HG03039 (cell line): ENCODE measurements at regions not wholly inside any gene's neighbourhood (a gene's known extent, or its start where the extent isn't known, plus 50 kb on each side); places are given as distances from the start of the nearest gene placed in this dataset.

Source experiments
- ATAC-seq: cut with Tn5 transposase; IDR thresholded peaks from one replicate; pipeline ENCODE4 v1.9.1; 2021; ENCODE audit warnings: mild to moderate bottlenecking, moderate library complexity; ENCODE audit not compliant: unreplicated experiment

DNA sequence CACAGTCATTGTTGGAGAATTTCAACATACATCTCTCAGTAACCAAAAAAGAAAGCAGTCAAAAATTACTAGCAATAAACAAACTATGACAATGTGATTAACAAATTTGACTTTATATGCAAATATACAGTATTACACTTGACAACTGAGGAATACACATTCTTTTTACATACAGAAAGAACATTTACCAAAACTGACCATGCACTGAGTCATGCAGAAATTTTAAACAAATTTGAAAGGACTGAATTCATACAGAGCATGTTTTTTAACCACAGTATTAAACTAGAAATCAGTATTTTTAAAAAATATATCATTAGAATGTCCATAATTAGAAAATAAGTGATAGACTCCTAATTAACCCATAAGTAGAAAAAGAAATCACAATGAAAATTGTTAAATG is 420.1 kb downstream of the TBC1D4 start:
- ATAC-seq = no peak

DNA sequence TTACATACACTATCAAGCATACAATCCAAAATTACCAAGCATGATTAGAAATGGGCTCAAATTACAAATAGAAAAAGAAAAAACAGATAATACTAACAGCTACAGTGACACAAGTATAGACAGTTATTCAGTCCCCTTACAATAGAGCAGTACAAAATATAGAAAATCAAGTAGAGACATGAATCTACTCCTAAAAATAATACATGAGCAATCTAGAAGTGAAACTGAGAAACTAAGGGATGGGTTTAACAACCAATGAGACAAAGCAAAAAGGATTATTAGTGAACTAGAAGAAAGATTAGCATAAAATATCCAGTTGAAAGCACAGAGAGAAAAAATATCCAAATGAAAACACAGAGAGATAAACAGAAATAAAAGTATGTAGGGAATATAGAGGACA is 426.7 kb downstream of the TBC1D4 start:
- ATAC-seq = no peak

DNA sequence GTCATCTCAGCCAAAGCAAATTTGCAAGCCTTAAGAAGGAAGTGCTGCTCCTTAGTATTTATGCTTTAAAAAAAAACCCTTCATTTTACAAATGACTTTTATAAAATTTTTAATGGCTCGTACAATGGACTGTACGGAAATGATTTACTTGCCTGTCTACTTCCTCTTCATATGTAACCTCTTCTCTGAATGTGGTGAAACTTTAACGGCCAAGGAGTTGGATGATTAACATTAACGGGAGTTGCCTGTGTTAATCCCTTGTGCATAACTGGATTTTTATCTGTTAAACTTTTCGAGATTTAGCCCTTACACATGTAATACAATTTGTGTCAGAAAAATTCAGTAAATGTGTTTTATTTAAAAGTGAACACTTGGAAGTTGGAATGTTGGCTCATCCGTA is 429.4 kb downstream of the TBC1D4 start:
- ATAC-seq = no peak

GRCh38 chr13:75050419-75051046 is 431.4 kb downstream of the TBC1D4 start:
- no peak for ATAC-seq

DNA sequence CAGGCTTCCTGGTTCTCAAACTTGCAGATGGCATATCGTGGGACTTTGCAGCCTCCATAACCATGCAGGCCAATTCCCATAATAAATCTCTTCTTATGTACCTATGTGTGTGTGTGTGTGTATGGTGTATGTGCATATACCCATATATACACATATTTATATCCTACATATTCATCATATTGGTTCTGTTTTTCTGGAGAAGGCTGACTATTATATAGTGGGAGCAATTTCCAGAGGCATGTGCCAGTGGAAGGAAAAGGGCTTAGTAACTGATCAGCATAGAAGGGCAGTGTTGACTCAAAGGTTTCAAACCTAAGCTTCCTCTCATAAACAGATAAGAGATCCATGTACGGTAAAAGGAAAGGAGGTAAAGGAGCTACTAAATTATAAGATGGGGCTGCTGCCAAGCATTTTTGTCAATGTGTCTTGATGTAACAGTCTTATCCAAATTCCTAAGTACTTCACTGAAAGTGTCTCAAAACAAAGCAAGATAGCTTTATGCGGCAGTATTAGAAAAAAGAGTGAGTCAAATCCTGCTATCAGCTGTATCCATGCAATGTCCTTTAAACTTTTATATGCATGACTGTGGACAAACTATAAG is 432.1 kb downstream of the TBC1D4 start:
- no peak for ATAC-seq

DNA sequence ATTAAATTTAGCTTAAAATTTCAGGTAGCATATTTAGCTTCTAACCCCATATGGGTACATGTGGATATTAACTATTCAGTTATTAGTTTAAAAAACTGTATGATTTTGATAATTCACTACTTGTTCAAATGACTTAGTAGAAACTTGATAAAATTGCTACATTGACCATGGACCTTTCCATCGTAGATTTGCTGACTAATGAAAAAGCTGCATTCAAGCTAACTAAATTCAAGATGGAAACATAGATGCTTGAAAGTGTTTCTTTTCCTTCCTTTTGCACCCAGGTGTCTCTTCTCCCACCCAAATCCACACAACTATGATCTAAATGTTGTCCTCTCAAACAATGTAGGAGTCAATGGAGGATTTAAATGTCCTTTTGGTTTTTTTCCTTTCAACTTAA is 439.2 kb downstream of the TBC1D4 start:
- no peak for ATAC-seq

DNA sequence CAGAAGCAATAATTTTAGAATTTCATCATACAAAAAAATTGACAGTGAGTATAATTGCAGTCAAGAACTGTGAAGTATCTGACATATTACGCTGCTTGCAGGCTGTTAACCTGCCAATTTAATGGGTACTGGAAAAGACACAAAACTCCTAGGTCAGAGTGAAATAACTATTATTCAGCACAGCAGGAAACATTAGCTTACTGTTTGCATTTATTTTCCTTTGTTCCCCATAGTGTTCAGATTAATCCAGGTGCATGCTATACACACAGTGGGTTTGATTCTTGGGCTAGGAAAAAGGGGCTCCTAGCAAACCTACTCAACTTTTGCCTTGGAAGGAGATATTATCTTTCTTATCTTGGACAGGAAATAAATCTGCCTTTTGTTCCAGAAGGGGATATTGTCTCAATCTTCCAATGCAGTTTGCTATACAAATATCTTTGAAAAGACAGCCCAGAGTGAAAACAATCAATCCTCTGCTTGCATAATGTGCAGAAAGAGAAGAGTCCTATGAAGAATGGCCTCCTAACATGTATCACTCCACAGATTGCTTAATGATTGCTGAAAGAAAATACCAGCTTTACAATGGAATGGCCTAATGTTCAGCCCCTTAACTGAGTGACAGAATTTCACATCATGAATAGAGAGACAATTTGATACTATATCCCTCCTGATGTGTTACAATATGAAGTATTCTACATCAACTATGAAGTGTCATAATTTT is 443.4 kb downstream of the TBC1D4 start:
- ATAC-seq = no peak

DNA sequence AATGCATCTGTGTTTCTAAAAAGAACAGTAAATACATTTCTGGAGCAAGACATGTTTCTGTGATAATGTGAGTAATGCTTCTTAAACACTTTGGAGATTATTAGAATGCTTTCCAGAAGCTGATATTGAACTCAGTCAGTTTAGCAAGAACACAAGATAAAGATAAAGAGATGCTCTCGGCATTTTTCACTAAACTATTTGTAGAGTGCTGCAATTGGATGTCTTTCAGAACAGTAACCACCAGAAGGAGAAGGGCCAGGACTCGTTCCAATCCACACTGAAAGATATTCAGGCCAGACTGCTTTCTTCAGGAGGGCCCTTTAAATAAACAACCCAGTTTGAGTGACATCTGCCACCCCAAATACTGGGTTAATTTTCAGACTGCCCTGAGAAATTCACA is 456.0 kb downstream of the TBC1D4 start:
- no peak for ATAC-seq

- no peak for ATAC-seq
Observed at GRCh38 chr13:75024602-75025001, 457.4 kb downstream of the TBC1D4 start.

DNA sequence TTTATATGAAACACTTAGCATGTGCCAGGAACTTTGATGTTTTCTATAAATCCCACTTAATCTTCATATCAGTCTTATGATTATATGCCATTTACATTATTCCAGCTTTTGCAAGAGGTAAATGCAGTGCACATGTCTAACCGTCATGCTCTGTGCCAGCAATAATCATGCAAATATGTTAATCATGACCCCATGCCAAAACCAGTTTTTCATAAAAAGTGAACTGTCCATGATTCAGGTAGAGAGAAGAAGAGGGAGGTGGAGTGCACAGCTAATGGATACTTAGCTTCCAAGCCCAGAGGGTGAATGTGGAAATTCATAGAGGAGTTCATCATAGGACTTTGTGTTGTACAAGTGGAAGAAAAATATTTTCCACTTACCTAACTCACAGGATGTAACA is 458.4 kb downstream of the TBC1D4 start:
- no peak for ATAC-seq

GRCh38 chr13:75021151-75021550 is 460.8 kb downstream of the TBC1D4 start:
- ATAC-seq = no peak

DNA sequence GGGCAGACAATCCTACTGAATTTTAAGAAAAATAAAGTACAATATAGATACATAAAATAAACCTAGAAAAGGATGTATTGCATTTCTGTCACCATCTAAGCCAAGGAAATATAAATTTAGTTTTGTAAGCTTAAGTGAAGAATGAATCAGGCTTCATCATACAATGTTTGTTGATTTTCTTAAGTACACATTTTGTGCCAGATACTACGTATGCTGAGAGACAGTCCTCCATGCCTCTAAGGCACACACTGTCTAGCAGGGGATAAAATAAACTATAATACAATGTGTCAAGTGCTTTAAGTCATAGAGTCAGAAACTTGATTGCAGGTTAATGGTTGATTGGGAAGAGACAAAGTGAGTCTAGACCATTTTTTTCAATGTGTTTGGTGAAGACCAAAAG is 465.7 kb downstream of the TBC1D4 start:
- ATAC-seq = no peak

- no peak for ATAC-seq
Observed at GRCh38 chr13:75013818-75014217, 468.2 kb downstream of the TBC1D4 start.

DNA sequence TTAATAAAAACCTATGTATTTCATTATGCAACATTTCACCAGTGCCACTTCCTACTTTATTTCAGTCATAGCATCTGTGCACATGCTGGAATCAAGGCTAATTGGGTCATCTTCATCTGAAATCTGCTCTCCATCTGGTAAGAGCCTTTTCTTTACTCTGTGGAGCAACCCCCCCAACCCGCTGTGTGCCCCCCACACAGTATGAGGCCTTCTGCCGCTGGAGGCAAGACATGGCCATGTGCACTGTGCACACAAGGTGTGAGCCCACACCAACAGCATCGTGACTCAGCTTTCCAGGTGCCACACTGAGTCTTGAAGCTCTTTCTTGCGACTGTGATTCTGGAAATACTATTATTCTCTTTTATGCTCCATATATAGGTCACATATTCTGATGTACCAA is 471.0 kb downstream of the TBC1D4 start:
- no peak for ATAC-seq

GRCh38 chr13:75008926-75009325 is 473.0 kb downstream of the TBC1D4 start:
- ATAC-seq = no peak

DNA sequence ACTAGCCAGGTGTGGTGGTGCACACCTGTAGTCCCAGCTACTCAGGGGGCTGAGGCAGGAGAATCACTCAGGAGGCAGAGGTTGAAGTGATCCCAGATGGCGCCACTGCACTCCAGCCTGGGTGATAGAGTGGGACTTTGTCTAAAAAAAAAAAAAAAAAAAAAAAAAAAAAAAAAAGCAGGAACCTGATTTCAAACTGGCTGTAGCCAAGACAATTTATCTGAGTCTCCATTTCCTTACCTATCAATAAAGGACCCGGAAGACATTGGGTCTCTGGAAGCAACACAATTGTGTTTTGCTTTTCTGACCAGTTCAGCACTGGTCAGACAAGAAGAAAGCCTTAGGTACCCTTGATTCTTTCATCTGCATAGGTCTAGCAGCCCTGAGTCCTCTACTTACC is 491.0 kb downstream of the TBC1D4 start:
- ATAC-seq = no peak

GRCh38 chr13:74987124-74987690 is 494.8 kb downstream of the TBC1D4 start:
- ATAC-seq = no peak

DNA sequence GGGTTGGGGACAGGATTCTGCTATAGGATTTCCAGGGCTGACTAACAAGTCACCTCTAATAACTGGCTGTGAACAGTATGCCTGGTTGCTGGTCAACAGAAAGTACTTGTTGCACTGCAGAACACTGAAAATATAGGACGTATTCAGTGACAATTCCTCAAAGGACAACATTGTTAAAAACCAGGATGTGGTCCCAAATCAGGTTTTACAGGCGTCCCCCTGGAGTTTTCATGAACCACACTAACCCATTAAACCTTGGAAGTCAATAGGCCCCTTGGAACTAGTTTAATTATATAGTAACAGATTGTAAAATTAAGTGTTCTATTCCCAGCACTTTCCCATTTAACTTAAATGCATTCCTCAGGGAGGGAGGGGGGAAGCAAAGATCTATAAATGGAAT is 495.4 kb downstream of the TBC1D4 start:
- ATAC-seq = no peak

GRCh38 chr13:74979703-74980102 is 502.3 kb downstream of the TBC1D4 start:
- ATAC-seq = no peak

- no peak for ATAC-seq
Observed at GRCh38 chr13:74978591-74978990, 503.4 kb downstream of the TBC1D4 start.

DNA sequence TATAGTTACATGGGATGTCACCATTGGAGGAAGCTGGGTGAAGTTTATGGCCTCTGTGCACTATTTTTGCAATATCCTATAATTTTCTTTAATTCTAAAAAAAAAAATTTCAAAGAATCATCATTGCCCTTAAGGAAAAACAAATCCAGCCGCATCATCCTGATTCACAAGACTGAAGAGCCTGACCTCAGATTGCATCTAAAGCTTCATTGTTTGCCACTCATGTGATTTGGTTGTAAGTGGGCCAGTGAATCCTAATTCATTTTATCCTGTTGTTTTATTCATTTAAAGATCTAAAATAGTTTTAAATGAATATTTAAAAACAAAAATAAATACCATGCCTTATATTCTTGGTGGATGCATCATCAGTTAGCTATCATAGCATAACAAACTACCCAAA is 504.5 kb downstream of the TBC1D4 start:
- no peak for ATAC-seq

DNA sequence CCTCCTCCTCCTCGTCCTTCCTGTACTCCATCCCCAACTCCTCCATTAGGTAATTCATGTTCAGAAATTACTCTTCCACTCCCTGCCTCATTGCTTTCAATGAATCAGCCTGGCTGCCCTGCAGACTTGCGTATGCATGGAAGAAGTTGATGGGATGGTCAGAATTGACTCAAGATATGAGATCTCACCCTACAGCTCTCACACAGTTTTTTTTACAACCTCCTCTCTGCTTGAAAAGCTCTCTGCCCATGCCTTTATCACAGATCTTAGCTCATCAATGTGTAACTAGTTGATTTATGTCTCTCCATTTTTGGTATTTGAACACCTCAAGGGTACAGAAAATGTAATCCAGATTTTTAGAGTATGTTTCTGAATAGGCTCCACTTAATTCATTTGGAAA is 506.9 kb downstream of the TBC1D4 start:
- no peak for ATAC-seq
